ENCODE measurements at regions not wholly inside any gene's neighbourhood (a gene's known extent, or its start where the extent isn't known, plus 50 kb on each side); places are given as distances from the start of the nearest gene placed in this dataset.
"Not testable (repeated sequence)": the region's sequence is repeated elsewhere in the genome, so short reads cannot be mapped to it uniquely, and the experiment has no call there.

- no peak for DNase-seq
Measured at GRCh38 chr3:177453451-177453844, 256.2 kb upstream of the TBL1XR1 start.

GRCh38 chr3:177457204-177457603 lies 259.9 kb upstream of the TBL1XR1 start:
- DNase-seq: not testable (repeated sequence)

GRCh38 chr3:177459401-177459800 lies 262.1 kb upstream of the TBL1XR1 start:
- no peak for DNase-seq

- DNase-seq: peak in 1 of 51 donors; percentile 10
Measured at GRCh38 chr3:177460047-177460446, 262.8 kb upstream of the TBL1XR1 start.

- no peak for DNase-seq
Measured at GRCh38 chr3:177461765-177462164, 264.5 kb upstream of the TBL1XR1 start.

- not testable (repeated sequence) for DNase-seq
Measured at GRCh38 chr3:177463341-177463740, 266.1 kb upstream of the TBL1XR1 start.

- DNase-seq: no peak
Measured at GRCh38 chr3:177463863-177464262, 266.6 kb upstream of the TBL1XR1 start.

GRCh38 chr3:177464392-177465256 lies 267.3 kb upstream of the TBL1XR1 start:
- DNase-seq: no peak

GRCh38 chr3:177465257-177465642 lies 268.0 kb upstream of the TBL1XR1 start:
- no peak for DNase-seq

- no peak for DNase-seq
Measured at GRCh38 chr3:177466074-177466473, 268.8 kb upstream of the TBL1XR1 start.

GRCh38 chr3:177466622-177467021 lies 269.3 kb upstream of the TBL1XR1 start:
- not testable (repeated sequence) for DNase-seq

GRCh38 chr3:177467247-177467985 lies 270.1 kb upstream of the TBL1XR1 start:
- no peak for DNase-seq

GRCh38 chr3:177468331-177468730 lies 271.0 kb upstream of the TBL1XR1 start:
- no peak for DNase-seq

- DNase-seq: no peak
Measured at GRCh38 chr3:177468816-177469215, 271.5 kb upstream of the TBL1XR1 start.

- DNase-seq: no peak
Measured at GRCh38 chr3:177469216-177469615, 271.9 kb upstream of the TBL1XR1 start.

- no peak for DNase-seq
Measured at GRCh38 chr3:177470197-177470941, 273.1 kb upstream of the TBL1XR1 start.

GRCh38 chr3:177471733-177472480 lies 274.6 kb upstream of the TBL1XR1 start:
- no peak for DNase-seq

GRCh38 chr3:177473184-177473583 lies 275.9 kb upstream of the TBL1XR1 start:
- DNase-seq: peak in 3 of 51 donors; percentile 16 to 64 (median 18)

- DNase-seq: no peak
Measured at GRCh38 chr3:177473903-177474302, 276.6 kb upstream of the TBL1XR1 start.

- DNase-seq: no peak
Measured at GRCh38 chr3:177474652-177475355, 277.5 kb upstream of the TBL1XR1 start.

- no peak for DNase-seq
Measured at GRCh38 chr3:177475356-177475665, 278.0 kb upstream of the TBL1XR1 start.

Data from hypothalamus (tissue), 51 donors.